K562 (cell line): ENCODE measurements at regions not wholly inside any gene's neighbourhood (a gene's known extent, or its start where the extent isn't known, plus 50 kb on each side); places are given as distances from the start of the nearest gene placed in this dataset.

Experiments
- ATAC-seq: fragments of 200-7000 bp; cut with Tn5 transposase; 3 replicates; pipeline ENCODE4 v1.9.1; 2020; ENCODE audit warnings: moderate library complexity
- BruUV-seq: library from RNA; stranded (reverse); fragments of 400-500 nt; replicated peaks from 2 replicates; lab custom pipeline; 2021; lab: Mats Ljungman, UMichigan
- CTCF ChIA-PET: fragments of 300-600 bp; formaldehyde crosslinking; extraction: SDS; loops from one replicate; lab custom pipeline; 2021; ENCODE audit warnings: low intra/inter-chr PET ratio; lab: Yijun Ruan, JAX
- POLR2A ChIA-PET: fragments of 300-600, 350-650 bp; sonication (Branson Sonifier 250); formaldehyde crosslinking; extraction: SDS; loops from one replicate; lab custom pipeline; 2021; ENCODE audit warnings: antibody characterized with exemption, inconsistent platforms; lab: Yijun Ruan, JAX
- DNase-seq, 4 experiments: peaks; one replicate each; pipeline versions ENCODE4 v3.0.0 to v3.0.0-alpha.2; 2011 to 2018; ENCODE audit warnings: low spot score in 3 of 4, mixed read lengths in 3 of 4; ENCODE audit errors: extremely low read depth in 1 of 4
- FAIRE-seq: peaks from 2 replicates; lab custom pipeline; 2011; peaks lifted over from hg19 to GRCh38; lab: Jason Lieb, UNC
- H2AFZ ChIP-seq: 2 replicates; pipeline ENCODE4 v1.6.0; 2011; ENCODE audit warnings: low read depth, low read length, control low read depth, inconsistent platforms
- H3K27ac ChIP-seq: fragments of 200-600 bp; 3 replicates; pipeline ENCODE4 v1.8.0; 2011; ENCODE audit warnings: low read depth, mild to moderate bottlenecking, control low read depth, inconsistent platforms, low read length, moderate library complexity, mixed read lengths; ENCODE audit errors: extremely low read depth
- H3K27me3 ChIP-seq, 2 experiments: fragments of 300-600 bp in 1 of 2; 2 replicates in 1 of 2; 3 replicates in 1 of 2; pipeline versions ENCODE4 v1.6.0 to v1.8.0; 2011; ENCODE audit warnings: inconsistent platforms in 2 of 2, low read length in 2 of 2, mild to moderate bottlenecking in 1 of 2, mixed read lengths in 1 of 2, moderate library complexity in 1 of 2; ENCODE audit not compliant: control insufficient read depth in 2 of 2, insufficient read depth in 2 of 2
- H3K36me3 ChIP-seq: fragments of 300-600 bp; 3 replicates; pipeline ENCODE4 v1.8.0; 2011; ENCODE audit warnings: mild to moderate bottlenecking, low read length, inconsistent platforms; ENCODE audit not compliant: control insufficient read depth, insufficient read depth
- H3K4me1 ChIP-seq, 2 experiments: fragments of 200-600 bp in 1 of 2; replicated peaks in 1 of 2; 2 replicates in 1 of 2; 3 replicates in 1 of 2; pipeline versions ENCODE4 v1.5.1 to v1.8.0; 2011; ENCODE audit warnings: inconsistent platforms in 2 of 2, low read length in 2 of 2, mild to moderate bottlenecking in 1 of 2, mixed read lengths in 1 of 2, moderate library complexity in 1 of 2; ENCODE audit not compliant: control insufficient read depth in 2 of 2, insufficient read depth in 2 of 2
- H3K4me2 ChIP-seq: 2 replicates; pipeline ENCODE4 v1.6.1; 2011; ENCODE audit warnings: low read length, control low read depth, inconsistent platforms, mixed read lengths; ENCODE audit not compliant: insufficient read depth
- H3K4me3 ChIP-seq: fragments of 200-600 bp; sonication (generic), shearing (Covaris generic); 2 replicates; pipeline ENCODE4 v1.5.1; 2016; ENCODE audit warnings: control low read depth, inconsistent platforms
- H3K79me2 ChIP-seq: fragments of 200-600 bp; 3 replicates; pipeline ENCODE4 v1.8.0; 2011; ENCODE audit warnings: low read length, inconsistent platforms; ENCODE audit not compliant: control insufficient read depth, insufficient read depth
- H3K9ac ChIP-seq, 2 experiments: 2 replicates each; pipeline versions ENCODE4 v1.6.0 to v1.6.1; 2011; ENCODE audit warnings: low read depth in 2 of 2, low read length in 2 of 2, control low read depth in 1 of 2, inconsistent platforms in 1 of 2, mild to moderate bottlenecking in 1 of 2, mixed read lengths in 1 of 2; ENCODE audit not compliant: insufficient read depth in 1 of 2
- H3K9me1 ChIP-seq: one replicate; pipeline ENCODE4 v1.6.0; 2011; ENCODE audit warnings: inconsistent platforms, mild to moderate bottlenecking, low read length, moderate library complexity; ENCODE audit not compliant: control insufficient read depth, insufficient read depth
- H3K9me3 ChIP-seq: replicated peaks from 2 replicates; pipeline ENCODE4 v1.5.1; 2011; ENCODE audit warnings: low read depth, low read length, inconsistent platforms; ENCODE audit not compliant: control insufficient read depth, insufficient read depth
- H4K20me1 ChIP-seq: replicated peaks from 2 replicates; pipeline ENCODE4 v1.6.1; 2011; ENCODE audit warnings: low read length, inconsistent platforms, mixed read lengths; ENCODE audit not compliant: control insufficient read depth, insufficient read depth
- CCNT2 ChIP-seq: IDR thresholded peaks from 2 replicates; pipeline ENCODE4 v1.6.1; 2011; ENCODE audit warnings: borderline replicate concordance, low read depth, mild to moderate bottlenecking, moderate library complexity, mixed read lengths, low read length; ENCODE audit not compliant: insufficient read length; ENCODE audit errors: extremely low read depth
- CHD2 ChIP-seq: IDR thresholded peaks from 2 replicates; pipeline ENCODE4 v1.6.1; 2011; ENCODE audit warnings: low read depth, low read length
- WGBS: fragments of 100-300 bp; shearing (Covaris generic); methylation state at CpG from one replicate; pipeline ENCODE4 v1.1.6; 2016; ENCODE audit warnings: low coverage, mixed read lengths; ENCODE audit not compliant: insufficient coverage; ENCODE audit errors: missing lambda C conversion rate; 5-methylcytosine and 5-hydroxymethylcytosine counted together
- in situ Hi-C: fragments of 300-500 bp; cut with MboI; formaldehyde crosslinking; loops from 4 replicates; pipeline ENCODE4 v1.15.0; 2018; ENCODE audit warnings: inconsistent platforms, mixed read lengths
- intact Hi-C: fragments of 100-400 bp; cut with micrococcal nuclease; formaldehyde crosslinking; loops from 2 replicates; pipeline ENCODE4 v1.14.2; 2022
- TF ChIP-seq, protein P1 (sequence below), 2 experiments: fragments of 150-350 bp in 1 of 2; IDR thresholded peaks; 2 replicates each; pipeline ENCODE4 v1.6.1; 2012 to 2016; ENCODE audit warnings: low read depth in 2 of 2, low read length in 2 of 2, mild to moderate bottlenecking in 1 of 2, moderate library complexity in 1 of 2
- TF ChIP-seq, protein P2 (sequence below): fragments of 250-450 bp; sonication (Bioruptor Pico); IDR thresholded peaks from 2 replicates; pipeline ENCODE4 v1.8.0; 2022; ENCODE audit warnings: inconsistent platforms, mild to moderate bottlenecking, moderate library complexity, borderline replicate concordance

DNA sequence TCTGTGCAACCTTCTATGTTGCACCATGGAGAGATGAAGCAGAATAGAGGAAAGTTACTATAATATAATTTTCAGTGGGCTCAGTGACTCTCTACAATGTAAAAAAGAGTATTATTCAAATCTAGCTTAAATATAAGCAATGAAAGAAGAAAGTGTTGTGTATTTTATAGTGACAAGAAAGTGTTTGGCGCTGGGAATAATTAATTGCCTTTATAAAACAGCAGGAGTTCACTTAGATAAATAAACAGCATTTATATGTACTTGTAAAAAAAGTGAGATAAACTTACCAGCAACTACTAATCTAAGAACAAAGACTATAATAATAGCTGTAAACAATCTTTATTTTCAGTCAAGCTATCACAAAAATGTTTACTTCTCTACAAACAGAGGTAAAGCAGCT, 488.9 kb upstream of the PCDH10 start:
- no TSS peak for BruUV-seq
- Histone ChIP-seq H3K9ac (no peak overlapping the region), H3K4me1 (no peaks in the 10 kb centered on the region), H3K27me3 (no peaks in the 10 kb centered on the region), H3K4me2 (no peak overlapping the region), H3K9me3 (no peaks in the 10 kb centered on the region; the same call in 1 of the 2 replicates), H3K27ac (no peak overlapping the region), H3K36me3 (no peaks in the 10 kb centered on the region), H3K79me2 (no peaks in the 10 kb centered on the region), H2AFZ (no peak overlapping the region), H3K4me3 (no peak overlapping the region), H3K9me1 (no peaks in the 10 kb centered on the region), H4K20me1 (no peaks in the 10 kb centered on the region)
- 0% methylated on average over 1 of the region's 1 CpG for WGBS
- in situ Hi-C loops = no loop called here
- TF ChIP-seq CCNT2 (no peak), CHD2 (no peak)
- TF ChIP-seq, protein P1, sequence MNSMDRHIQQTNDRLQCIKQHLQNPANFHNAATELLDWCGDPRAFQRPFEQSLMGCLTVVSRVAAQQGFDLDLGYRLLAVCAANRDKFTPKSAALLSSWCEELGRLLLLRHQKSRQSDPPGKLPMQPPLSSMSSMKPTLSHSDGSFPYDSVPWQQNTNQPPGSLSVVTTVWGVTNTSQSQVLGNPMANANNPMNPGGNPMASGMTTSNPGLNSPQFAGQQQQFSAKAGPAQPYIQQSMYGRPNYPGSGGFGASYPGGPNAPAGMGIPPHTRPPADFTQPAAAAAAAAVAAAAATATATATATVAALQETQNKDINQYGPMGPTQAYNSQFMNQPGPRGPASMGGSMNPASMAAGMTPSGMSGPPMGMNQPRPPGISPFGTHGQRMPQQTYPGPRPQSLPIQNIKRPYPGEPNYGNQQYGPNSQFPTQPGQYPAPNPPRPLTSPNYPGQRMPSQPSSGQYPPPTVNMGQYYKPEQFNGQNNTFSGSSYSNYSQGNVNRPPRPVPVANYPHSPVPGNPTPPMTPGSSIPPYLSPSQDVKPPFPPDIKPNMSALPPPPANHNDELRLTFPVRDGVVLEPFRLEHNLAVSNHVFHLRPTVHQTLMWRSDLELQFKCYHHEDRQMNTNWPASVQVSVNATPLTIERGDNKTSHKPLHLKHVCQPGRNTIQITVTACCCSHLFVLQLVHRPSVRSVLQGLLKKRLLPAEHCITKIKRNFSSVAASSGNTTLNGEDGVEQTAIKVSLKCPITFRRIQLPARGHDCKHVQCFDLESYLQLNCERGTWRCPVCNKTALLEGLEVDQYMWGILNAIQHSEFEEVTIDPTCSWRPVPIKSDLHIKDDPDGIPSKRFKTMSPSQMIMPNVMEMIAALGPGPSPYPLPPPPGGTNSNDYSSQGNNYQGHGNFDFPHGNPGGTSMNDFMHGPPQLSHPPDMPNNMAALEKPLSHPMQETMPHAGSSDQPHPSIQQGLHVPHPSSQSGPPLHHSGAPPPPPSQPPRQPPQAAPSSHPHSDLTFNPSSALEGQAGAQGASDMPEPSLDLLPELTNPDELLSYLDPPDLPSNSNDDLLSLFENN (IDR thresholded peaks at IDR 0.05; ENCODE audit: low read depth in 2 of 2, low read length in 2 of 2) = no peak
- TF ChIP-seq, protein P2, sequence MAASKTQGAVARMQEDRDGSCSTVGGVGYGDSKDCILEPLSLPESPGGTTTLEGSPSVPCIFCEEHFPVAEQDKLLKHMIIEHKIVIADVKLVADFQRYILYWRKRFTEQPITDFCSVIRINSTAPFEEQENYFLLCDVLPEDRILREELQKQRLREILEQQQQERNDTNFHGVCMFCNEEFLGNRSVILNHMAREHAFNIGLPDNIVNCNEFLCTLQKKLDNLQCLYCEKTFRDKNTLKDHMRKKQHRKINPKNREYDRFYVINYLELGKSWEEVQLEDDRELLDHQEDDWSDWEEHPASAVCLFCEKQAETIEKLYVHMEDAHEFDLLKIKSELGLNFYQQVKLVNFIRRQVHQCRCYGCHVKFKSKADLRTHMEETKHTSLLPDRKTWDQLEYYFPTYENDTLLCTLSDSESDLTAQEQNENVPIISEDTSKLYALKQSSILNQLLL (CRISPR knock-in tag) = no peak
- CTCF ChIA-PET = no interaction called here
- no peak for DNase-seq
- ATAC-seq = no peak
- intact Hi-C loops = no loop called here
- POLR2A ChIA-PET = no interaction called here
- no peak for FAIRE-seq
